Osteoblast (primary cell): ENCODE measurements at regions not wholly inside any gene's neighbourhood (a gene's known extent, or its start where the extent isn't known, plus 50 kb on each side); places are given as distances from the start of the nearest gene placed in this dataset.

Source experiments
- DNase-seq: peaks from one replicate; pipeline ENCODE4 v3.0.0; 2011; ENCODE audit warnings: low spot score, mixed read lengths; ENCODE audit not compliant: insufficient read length; ENCODE audit errors: missing footprints
- H2AFZ ChIP-seq: 2 replicates; pipeline ENCODE4 v1.6.0; 2011; ENCODE audit warnings: mild to moderate bottlenecking, low read length
- H3K27ac ChIP-seq: 2 replicates; pipeline ENCODE4 v1.5.1; 2011; ENCODE audit warnings: mild to moderate bottlenecking, low read depth, low read length, moderate library complexity
- H3K27me3 ChIP-seq: 2 replicates; pipeline ENCODE4 v1.6.0; 2012; ENCODE audit warnings: mild to moderate bottlenecking, control low read depth, inconsistent platforms, low read length, moderate library complexity; ENCODE audit not compliant: insufficient read depth
- H3K36me3 ChIP-seq: 2 replicates; pipeline ENCODE4 v1.5.1; 2011; ENCODE audit warnings: mild to moderate bottlenecking, low read length, control low read depth, moderate library complexity; ENCODE audit not compliant: insufficient read depth
- H3K4me1 ChIP-seq: 2 replicates; pipeline ENCODE4 v1.5.1; 2011; ENCODE audit warnings: mild to moderate bottlenecking, low read length, control low read depth, moderate library complexity; ENCODE audit not compliant: insufficient read depth
- H3K4me2 ChIP-seq: 2 replicates; pipeline ENCODE4 v1.6.0; 2011; ENCODE audit warnings: mild to moderate bottlenecking, low read length; ENCODE audit not compliant: insufficient read depth
- H3K4me3 ChIP-seq: fragments of 200-600 bp; sonication (generic); 3 replicates; pipeline ENCODE4 v1.5.1; 2012; ENCODE audit warnings: mild to moderate bottlenecking, low read length, inconsistent platforms; ENCODE audit not compliant: insufficient read depth
- H3K79me2 ChIP-seq: 2 replicates; pipeline ENCODE4 v1.6.0; 2012; ENCODE audit warnings: mild to moderate bottlenecking, low read length, control low read depth, inconsistent platforms; ENCODE audit not compliant: insufficient read depth
- H3K9me3 ChIP-seq: 2 replicates; pipeline ENCODE4 v1.5.1; 2011; ENCODE audit warnings: low read depth, low read length, control low read depth
- H4K20me1 ChIP-seq: 2 replicates; pipeline ENCODE4 v1.6.0; 2012; ENCODE audit warnings: mild to moderate bottlenecking, low read length, control low read depth; ENCODE audit not compliant: insufficient read depth
- TF ChIP-seq, protein P1 (sequence below): IDR thresholded peaks from 2 replicates; pipeline ENCODE4 v1.5.1; 2011; ENCODE audit warnings: mild to moderate bottlenecking, low read depth, low read length, moderate library complexity; ENCODE audit errors: extremely low read depth

DNA sequence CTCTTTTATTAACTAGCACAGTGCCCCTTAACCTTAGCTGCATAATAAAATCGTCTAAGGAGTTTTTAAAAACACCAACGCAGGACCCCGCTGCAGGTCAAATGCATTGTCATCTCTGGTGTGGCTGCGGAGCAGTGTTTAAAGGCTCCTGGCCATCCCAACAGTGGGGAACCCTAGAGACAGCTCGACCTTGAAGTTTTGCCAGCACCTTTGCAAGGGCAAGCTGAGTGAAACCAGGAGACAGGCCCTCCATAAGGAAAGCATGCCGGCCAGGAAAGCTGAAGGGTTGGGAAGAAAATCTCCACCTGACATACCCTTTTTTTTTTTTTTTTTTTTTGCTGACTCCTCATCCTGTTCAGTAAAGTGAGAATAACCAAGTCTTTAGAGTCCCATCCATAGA lies 349.0 kb downstream of the CMPK2 start:
- Histone ChIP-seq H3K79me2 (no peaks in the 10 kb centered on the region), H3K4me2 (no peak overlapping the region), H2AFZ (no peak overlapping the region), H3K36me3 (no peaks in the 10 kb centered on the region), H4K20me1 (no peaks in the 10 kb centered on the region), H3K9me3 (no peaks in the 10 kb centered on the region), H3K27me3 (no peaks in the 10 kb centered on the region), H3K4me3 (no peak overlapping the region), H3K4me1 (no peaks in the 10 kb centered on the region), H3K27ac (no peak overlapping the region)
- no peak for DNase-seq
- TF ChIP-seq, protein P1, sequence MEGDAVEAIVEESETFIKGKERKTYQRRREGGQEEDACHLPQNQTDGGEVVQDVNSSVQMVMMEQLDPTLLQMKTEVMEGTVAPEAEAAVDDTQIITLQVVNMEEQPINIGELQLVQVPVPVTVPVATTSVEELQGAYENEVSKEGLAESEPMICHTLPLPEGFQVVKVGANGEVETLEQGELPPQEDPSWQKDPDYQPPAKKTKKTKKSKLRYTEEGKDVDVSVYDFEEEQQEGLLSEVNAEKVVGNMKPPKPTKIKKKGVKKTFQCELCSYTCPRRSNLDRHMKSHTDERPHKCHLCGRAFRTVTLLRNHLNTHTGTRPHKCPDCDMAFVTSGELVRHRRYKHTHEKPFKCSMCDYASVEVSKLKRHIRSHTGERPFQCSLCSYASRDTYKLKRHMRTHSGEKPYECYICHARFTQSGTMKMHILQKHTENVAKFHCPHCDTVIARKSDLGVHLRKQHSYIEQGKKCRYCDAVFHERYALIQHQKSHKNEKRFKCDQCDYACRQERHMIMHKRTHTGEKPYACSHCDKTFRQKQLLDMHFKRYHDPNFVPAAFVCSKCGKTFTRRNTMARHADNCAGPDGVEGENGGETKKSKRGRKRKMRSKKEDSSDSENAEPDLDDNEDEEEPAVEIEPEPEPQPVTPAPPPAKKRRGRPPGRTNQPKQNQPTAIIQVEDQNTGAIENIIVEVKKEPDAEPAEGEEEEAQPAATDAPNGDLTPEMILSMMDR = no peak

DNA sequence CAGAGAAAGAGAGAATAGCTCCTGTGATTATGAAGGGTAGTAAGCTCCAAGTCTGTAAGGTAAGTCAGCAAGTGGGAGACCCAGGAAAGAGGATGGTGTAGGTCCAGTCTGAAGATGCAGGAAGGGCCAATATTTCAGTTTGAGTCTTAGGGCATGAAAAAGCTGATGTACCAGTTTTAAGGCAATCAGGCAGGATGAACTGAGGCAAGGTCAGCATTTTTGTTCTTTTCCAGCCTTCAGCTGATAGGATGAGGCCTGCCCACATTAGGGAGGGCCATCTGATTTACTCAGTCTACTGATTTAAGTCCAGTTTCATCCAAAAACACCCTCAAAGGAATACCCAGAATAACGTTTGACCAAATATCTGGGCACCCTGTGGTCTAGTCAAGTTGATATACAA lies 347.3 kb downstream of the CMPK2 start:
- Histone ChIP-seq H3K27me3 (no peaks in the 10 kb centered on the region), H3K27ac (no peak overlapping the region), H3K4me3 (no peak overlapping the region), H3K4me2 (no peak overlapping the region), H3K4me1 (no peaks in the 10 kb centered on the region), H3K36me3 (no peaks in the 10 kb centered on the region), H3K79me2 (no peaks in the 10 kb centered on the region), H3K9me3 (no peaks in the 10 kb centered on the region), H4K20me1 (no peaks in the 10 kb centered on the region), H2AFZ (no peak overlapping the region)
- DNase-seq = no peak
- TF ChIP-seq, protein P1 = no peak

DNA sequence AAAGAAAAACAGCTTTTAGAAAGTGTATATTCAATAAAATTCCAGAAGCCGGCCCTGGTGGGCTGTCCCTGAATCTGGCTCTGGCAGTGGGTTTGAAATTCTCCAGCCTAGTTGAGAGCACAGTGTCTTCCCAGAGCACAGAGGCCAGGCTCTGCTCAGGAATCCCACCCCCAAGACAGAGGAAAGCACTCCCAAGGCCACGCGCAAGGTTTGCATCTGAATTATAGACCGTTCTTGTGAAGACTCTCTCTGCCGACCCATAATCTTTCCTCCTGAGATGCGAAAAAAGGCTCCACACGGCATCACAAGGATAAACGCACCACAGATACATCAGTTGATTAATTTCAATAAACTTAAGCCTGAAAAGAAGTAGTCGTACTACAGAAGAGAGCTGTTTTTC lies 342.2 kb downstream of the CMPK2 start:
- no peaks in the 10 kb centered on the region for H3K9me3 ChIP-seq
- no peaks in the 10 kb centered on the region for H3K27me3 ChIP-seq
- no peak for DNase-seq
- no peaks in the 10 kb centered on the region for H3K36me3 ChIP-seq
- no peaks in the 10 kb centered on the region for H3K4me1 ChIP-seq
- no peak overlapping the region for H2AFZ ChIP-seq
- TF ChIP-seq, protein P1 = no peak
- H3K27ac ChIP-seq = no peak overlapping the region
- no peaks in the 10 kb centered on the region for H4K20me1 ChIP-seq
- no peak overlapping the region for H3K4me2 ChIP-seq
- no peak overlapping the region for H3K4me3 ChIP-seq
- no peaks in the 10 kb centered on the region for H3K79me2 ChIP-seq

DNA sequence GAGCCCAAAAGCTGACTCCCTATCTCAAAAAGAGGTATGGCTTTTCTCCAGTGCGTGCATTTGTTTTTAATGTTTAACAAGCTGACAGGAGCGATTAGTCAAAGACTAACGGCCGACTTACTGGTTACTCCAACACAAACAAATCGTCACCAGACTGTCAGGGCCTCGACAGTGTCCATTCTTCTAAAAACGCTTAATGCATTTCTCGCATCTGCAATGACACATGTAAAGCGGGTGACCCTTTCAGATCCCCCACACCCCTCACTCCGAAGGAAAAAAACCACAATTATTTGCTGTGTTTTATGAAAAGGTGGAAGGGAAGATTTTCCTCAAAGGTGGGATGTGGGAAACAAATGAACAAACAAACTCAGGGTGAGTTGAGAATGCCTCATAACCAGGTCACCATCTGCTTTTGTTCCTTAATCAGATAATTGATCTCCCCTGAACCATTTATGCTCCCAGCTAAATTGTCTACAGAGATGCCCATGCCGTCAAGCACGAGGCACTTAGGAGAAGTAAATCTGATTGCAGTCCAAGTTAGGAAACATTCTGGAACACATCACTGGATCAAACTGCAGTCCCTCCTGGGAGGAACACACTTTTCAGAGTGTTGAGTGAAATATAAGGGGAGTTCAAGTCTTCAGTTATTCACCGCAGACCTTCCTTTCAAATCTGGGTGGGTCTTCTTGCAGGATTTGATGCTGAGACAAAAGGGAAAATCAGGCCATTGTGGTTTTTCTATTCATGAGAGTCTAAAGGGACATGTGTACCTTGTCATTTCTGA lies 340.8 kb downstream of the CMPK2 start:
- Histone ChIP-seq H3K4me2 (no peak overlapping the region), H3K27ac (no peak overlapping the region), H3K79me2 (no peaks in the 10 kb centered on the region), H3K36me3 (no peaks in the 10 kb centered on the region), H3K27me3 (no peaks in the 10 kb centered on the region), H3K4me1 (no peaks in the 10 kb centered on the region), H3K9me3 (peaks cover 2% of the 10 kb centered on the region), H4K20me1 (no peaks in the 10 kb centered on the region), H2AFZ (no peak overlapping the region), H3K4me3 (no peak overlapping the region)
- TF ChIP-seq, protein P1 = no peak
- no peak for DNase-seq
